GM19372 (cell line): ENCODE measurements at regions not wholly inside any gene's neighbourhood (a gene's known extent, or its start where the extent isn't known, plus 50 kb on each side); places are given as distances from the start of the nearest gene placed in this dataset.

Source experiments
- ATAC-seq: cut with Tn5 transposase; IDR thresholded peaks from one replicate; pipeline ENCODE4 v1.9.1; 2021; ENCODE audit warnings: mild to moderate bottlenecking, low read depth, moderate library complexity; ENCODE audit not compliant: unreplicated experiment

DNA sequence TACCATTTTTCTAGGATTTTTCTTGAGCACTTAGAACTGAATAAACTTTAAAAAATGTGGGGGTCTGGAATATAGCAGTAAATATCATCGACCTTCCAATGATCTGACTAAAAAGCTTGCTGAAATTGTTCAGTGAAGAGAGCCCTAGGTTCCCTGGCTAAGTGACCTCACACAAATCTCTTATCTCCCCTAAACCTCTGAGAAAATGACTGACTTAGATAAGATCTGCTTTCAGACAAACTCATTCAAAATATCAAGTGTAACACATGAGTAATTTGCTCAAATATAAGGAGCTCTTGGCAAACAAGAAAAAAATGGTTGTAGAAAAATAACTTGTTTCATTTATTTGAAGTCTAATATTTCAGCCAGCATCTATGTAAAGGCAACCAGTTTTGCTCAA, 441.7 kb upstream of the SLIT2 start:
- ATAC-seq = no peak

DNA sequence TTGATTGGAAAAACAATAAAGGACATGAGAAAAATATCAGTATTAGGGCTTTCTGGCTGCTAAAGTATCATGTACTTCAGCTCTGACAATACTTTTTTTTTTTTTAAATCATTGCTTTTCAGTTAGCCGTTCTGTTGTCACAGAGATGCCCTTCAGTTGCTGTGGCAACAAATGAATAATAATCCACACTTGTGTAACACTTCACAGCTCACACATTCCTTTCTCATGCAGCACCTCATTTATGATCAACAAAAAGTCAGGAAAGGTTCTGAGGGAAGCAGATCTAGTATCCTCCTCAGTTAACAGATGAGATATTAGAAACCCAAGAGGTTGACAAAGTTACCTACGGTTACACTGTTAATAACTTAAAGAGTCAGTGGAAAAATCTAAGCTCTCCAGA, 444.2 kb upstream of the SLIT2 start:
- ATAC-seq = no peak

DNA sequence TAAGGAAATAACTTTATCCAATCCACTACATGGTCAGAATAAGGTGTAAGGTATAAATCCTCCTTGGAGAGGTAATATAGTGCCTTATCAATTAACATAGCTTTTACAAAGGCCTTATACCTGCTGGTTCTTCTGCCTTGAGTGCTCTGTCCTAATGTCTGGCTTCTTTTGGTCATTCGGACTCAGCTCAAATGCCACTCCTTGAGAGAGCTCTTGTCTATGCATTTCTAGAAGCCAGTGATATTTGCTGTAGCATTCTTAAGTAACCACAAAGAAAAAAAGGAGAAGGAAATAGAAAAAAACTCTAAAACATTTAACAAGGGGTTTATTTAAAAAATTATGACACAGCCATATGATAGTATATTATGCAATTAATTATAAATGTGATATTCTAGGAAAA, 444.8 kb upstream of the SLIT2 start:
- no peak for ATAC-seq

DNA sequence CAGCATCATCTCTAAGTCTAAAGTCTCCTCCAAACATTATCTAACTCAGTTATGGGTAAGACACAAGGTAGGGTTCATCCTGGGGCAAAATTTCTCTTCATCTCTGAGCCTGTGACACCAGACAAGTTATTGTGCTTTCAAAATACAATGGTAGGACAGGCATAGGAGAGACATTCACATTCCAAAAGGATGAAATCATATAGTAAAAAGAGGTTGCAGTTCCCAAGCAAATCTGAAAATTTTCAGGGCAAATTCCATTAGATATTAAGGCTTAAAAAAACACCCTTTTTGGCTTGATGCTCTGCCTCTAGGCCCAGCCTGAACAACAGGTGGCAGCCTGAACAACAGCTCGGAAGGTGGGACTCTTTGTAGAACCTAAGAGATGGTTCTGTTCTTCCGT, 448.3 kb upstream of the SLIT2 start:
- no peak for ATAC-seq

DNA sequence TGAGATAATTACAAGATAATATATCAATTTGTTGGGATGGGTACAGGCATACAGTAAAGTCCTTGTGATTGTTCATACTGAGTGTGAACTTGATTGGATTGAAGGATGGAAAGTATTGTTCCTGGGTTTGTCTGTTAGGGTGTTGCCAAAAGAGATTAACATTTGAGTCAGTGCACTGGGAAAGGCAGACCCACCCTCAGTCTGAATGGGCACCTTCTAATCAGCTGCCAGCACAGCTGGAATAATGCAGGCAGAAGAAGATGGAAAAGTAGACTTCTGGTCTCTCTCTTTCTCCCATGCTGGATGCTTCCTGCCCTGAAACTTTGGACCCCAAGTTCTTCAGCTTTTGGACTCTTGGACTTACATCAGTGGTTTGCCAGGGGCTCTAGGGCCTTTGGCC, 457.9 kb upstream of the SLIT2 start:
- ATAC-seq = no peak

DNA sequence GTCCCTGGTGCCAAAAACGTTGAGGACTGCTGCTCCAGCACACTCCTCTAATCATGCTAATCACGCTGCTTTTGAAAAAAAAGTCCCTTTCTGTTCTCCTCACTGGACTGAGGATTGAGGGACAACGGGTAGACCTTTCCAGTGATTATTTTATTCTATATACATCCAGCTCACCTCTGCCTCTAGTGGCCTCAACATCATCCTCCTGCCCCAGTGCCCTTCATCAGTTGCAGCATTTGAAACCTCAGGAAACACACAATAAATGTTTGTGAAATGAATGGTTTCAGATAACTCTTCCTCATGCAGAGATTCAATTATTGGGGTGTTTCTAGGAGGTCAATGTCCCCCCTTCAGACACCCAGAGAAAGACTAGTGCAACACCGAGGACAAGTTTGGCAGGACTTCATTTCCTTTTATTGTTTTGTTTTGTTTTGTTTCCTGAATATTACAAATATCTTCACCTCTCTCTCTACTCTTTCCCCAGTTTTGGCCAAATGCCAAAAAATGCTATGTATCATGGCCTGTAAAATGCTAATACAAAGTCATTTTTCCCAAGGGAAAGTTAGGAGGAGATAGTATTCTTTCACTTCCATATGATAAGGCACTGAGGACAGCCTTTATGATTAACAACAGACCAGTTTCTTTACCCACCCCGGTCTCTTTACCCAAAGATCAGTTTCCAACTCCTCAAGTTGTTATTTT, 460.1 kb upstream of the SLIT2 start:
- ATAC-seq = no peak

DNA sequence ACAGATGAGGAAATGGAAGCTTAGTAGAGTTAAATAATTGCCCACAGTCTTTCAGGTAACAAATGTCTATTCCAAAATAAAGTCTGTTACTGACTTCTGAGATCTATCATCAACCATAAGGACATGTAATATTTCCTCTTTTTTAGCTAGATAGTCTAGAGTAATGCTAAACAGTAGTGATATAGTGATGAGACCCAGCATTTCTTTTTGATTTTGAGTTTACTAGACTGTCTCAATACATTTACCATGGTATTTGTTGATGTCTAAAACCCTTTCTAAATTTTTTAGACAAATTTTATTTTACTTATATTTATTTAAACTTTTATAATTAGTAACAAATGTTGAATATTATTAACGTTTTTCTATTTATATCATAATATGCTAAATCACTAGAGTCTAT, 465.1 kb upstream of the SLIT2 start:
- no peak for ATAC-seq

DNA sequence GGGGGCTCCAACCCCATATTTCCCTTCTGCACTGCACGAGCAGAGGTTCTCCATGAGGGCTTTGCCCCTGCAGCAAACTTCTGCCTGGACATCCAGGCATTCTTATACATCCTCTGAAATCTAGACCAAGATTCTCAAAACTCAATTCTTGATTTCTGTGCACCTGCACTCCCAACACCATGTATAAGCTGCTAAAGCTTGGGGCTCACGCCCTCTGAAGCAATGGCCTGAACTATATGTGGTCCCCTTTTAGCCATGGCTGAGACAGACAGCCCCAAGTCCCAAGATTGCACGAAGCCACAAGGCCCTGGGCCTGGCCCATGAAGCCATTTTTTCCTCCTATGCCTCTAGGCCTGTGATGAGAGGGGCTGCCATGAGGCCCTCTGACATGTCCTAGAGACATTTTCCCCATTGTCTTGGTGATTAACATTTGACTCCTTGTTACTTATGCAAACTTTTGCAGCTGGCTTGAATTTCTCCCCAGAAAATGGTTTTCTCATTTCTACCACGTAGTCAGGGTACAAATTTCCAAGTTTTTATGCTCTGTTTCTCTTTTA, 468.0 kb upstream of the SLIT2 start:
- ATAC-seq = no peak

DNA sequence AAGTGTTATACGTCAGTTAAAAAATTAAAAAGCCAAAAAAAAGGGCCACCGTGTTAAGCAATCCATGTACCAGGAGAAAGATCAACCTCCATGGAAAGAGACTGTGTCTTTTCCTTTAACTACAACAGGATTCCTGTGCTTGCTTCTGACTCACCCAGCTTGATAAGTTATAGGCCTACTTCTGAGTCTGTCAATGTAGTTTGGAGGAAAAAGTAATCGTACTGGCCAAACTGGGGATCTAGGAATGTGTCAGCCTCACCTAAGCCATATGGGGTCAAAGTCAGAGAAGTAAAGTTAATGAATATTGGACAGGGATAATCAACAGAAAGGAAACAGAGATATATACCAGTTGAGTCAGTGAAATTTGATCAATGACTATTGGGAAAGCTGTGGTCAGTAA, 470.8 kb upstream of the SLIT2 start:
- ATAC-seq = no peak

DNA sequence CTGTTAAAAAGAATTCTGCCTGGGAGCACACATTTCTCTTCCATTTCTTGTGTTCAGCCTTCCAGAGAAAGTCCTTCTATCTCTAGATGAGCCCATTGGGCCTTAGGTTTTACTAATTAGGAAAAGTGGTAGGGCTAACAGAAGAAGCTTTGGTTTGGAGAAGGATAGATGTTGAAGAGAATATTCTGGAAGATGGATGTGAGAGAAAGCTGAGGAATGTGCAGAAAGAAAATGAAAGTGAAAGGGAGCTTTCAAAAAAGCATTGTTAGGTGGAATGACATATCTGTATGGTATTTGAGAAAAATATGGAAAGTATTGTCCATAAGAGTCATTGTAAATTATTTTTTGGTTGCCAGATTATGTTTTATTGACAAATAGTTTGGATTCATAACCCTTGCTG, 474.8 kb upstream of the SLIT2 start:
- no peak for ATAC-seq

DNA sequence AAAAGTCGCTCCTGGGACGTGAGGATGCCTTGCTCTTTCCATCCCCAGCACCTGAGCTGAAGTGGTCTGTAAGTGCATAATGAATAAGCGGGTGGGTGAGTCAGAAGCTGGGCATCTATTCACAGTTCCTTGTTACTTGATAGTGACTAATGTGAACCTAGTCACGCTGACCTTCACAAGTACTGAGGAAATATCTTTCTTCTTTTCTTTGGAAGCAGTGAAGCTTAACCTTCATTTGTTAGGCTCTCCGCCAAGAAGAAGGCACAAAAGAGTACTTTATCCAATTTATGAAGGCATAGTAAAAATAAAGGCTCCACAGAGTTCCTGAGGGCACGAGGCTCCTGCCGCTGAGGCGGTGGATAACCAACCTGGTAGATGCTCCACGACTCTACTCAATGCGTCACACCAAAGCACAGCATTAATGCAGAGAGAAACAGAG, 475.7 kb upstream of the SLIT2 start:
- no peak for ATAC-seq

DNA sequence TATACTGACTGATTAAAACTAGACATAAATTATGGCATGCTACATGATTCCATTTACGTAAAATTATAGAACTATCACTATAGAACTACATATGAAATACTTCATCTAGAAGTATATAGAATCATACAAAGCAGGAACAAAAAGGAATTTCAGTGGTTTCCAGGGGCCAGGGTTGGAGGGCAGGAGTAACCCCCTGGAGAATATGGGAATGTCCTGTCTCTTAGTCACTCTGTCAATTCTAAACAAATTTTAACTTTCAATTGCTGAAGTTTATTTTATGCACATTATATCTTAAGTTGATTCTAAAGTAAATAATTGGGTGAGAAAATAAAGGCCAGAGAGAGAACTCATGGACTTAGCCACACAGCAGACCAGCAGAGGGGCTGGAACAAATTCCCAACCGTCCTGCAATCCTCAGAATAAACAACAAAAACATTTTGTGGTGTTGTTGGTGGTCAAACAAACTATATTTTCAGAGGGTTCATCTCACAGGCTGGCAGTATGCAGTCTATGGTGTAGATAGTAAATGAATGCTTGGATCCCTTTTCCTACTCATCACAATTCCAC, 476.9 kb upstream of the SLIT2 start:
- no peak for ATAC-seq

DNA sequence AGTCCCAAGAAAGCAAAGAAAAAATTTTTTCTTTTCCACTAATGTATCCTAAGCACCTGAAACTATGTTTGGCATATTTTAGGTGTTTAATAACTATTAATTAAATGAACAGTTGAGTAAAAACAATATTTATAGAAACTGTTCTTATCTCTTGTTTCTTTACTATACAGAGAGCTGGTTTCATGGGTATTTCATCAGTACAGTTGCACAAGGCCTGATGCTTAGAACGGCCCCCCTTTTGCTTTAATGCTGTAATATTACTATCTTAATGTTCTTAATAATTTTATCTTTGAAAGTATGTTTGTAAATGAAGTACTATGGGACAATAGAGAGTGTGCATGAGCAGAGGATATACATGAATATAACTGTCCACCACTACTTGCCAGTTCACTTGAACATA, 479.1 kb upstream of the SLIT2 start:
- ATAC-seq = no peak

DNA sequence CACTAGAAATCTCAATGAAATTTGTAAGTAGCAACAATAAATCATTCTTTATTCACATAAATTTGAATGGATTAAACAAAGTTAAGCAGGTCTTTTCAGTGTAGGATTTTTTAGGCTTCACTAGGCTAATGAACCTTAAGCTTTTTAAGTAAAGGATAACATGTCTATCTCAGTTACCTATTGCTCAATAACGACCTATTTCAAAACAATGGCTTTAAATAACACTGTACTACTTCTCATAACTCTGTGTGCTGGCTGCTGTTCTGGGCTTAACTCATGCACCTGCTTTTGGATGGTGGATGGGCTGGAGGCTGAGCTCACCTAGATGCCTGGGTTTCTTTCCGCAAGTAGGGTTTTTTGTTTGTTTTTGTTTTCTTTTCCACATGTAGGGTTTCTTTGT, 495.0 kb upstream of the SLIT2 start:
- no peak for ATAC-seq

DNA sequence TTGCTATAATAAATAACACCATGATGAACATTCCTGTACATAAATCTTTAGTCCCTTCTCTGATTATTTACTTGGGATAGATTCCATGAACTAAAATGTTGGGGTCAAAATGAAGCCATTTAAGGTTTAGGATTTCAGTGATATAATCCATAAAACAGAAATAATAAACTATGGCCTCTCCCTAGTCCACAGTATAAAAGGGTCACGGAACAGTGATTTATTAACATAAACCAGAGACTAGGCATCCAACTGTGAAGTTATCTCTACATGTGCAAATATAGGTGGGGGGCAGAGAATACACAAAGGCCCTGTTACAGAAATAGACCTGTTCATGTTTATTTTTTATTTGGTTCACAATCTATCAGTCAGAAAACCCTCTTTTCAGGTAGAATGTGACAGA, 499.1 kb upstream of the SLIT2 start:
- ATAC-seq = no peak

DNA sequence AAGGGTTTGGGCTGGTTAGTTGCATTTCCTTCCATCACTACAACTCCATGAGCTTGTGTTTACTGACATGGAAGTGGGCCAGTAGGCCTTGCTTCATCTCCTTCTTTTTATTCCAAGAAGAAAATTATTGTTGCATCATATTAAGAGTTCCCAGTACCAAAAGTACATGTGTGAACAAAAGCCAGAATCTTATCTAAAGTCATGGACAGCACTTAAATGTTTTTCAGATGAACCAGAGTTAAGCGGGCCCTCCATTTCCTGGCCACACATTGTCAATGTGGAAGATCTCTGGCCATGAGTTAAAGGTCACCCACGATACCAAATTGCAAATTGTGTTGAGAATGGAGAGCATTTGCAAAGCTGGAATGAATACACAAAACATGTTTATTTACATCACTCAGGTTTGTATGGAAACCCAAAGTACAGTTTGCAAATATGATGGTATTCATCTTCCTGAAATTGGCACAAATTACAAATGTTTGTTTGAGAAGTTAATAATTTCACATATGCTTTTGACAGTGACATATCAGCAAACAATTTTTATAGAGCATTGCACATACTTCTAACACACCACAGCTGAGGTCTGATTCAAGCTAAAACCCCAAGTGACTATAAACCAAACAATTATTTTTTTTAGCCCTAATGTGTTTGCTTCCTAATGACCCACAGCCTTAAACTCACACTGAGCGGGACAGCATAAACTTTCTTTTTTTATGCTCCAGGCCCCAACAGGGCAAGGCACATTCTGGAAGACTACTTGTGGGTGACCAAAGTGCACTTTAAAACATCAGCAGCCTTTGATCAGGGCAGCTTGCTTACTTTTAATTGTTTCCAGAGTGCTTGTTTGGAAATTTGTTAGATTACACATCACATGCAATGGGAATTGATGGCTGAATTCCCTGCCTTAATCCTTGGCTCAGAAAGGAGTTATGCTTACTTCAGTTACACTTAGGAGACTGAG, 502.9 kb upstream of the SLIT2 start:
- no peak for ATAC-seq

DNA sequence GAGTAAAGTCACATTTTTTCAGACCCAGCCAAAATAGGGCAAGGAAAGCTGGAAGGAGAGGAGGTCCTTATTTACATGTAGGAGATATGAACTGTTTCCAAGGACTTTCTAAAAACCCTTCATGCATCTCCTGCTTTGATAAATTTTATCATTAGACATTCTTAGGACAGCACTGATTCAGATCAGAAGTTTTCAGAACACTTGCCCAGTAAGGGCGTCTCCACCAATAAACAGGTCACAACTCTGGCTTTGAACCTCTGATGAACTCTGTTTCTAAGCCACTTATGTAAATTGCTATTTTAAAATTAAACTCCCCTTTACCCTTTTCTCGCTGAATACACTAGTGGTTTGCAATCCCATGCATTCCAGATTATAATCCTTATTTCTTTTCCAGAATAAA, 505.3 kb upstream of the SLIT2 start:
- no peak for ATAC-seq

DNA sequence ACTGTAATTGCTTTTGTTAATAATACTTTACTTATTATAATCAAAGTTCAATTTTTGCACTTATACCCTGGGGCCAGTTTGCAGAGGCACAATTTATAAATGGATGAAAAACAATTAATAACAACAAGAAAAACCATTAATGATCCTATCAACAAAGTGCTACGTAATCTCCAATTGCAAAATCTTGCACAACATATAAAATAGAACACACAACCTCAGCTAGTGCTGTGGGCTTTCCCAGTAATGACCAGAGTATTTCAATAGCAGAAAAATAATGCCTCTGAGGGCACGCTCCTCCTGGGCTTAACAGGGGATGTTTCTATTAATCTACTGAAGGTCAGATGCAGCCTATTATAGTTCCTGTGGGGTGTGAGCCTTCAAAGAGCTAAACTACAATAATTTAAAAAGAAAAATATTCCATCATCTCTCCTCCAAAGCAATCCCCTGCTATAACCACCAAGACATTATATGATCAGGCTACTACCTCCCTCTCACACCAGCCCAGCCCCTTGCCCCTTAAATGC, 508.5 kb upstream of the SLIT2 start:
- ATAC-seq = no peak

DNA sequence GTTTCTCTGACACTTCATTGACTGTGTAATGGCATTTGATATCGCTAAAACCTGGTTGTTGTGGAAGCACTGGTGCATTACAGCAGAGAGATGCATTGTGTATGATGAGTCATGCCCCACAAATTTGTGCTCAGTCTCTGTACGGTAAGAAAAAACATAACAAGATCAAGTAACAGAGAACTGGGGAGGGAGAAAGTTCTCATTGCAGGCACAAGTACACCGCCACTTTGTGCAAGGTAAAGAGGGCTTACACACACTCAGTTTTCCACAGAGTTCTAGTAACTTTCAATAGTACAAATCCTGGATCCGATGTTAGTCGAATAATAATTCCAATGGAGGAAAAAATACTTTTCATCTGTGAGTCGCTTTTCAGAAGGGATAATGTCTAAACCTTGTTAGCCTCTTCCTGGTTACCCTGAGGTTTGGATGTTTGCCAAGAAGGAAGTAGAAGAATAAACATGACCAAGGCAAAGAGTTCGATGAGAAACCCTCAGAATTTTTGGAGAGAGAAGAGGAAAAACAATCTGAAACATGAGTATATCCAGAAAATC, 512.5 kb upstream of the SLIT2 start:
- ATAC-seq = no peak

DNA sequence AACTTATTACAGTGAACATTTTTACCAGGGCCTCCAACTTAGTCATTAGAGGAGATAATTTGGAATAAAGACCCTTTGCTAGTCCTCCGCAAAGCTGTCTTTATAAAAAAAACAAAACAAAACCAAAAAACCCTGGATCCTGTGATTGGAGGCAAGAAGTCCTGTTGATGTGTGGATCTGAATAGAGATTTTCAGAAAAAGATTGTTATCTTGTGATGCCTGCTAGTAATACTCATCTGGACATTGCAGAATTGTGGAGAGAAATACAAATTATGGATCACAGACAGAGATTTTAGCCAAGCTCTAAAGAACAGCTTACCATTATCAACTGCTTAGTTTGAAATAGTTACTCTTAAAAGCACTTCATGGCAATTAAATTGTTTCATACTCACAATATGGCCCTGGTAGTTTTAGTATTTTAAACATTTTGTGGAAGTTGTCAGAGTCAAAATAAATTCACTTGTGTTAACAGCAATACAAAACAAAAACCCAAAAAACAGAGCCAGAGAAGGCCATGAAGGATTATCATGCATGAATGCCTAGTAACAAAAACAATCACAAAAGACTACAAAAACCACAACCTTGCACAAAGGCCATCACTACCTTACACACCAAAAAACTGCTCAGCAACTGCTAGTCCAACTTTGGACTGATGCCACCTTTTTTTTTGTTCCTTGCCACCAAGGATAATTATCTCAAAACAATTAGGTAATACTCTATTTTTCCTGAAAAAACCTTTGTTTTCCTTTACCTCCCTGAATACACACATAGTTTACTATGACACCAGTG, 514.5 kb upstream of the SLIT2 start:
- ATAC-seq = no peak
